ENCODE measurements at regions not wholly inside any gene's neighbourhood (a gene's known extent, or its start where the extent isn't known, plus 50 kb on each side); places are given as distances from the start of the nearest gene placed in this dataset.
"Not testable (repeated sequence)": the region's sequence is repeated elsewhere in the genome, so short reads cannot be mapped to it uniquely, and the experiment has no call there.

- Histone ChIP-seq H3K27me3 (ENCODE audit: low read depth) (no peaks in the 10 kb centered on the region), H3K27ac (replicated peaks) (no peak overlapping the region), H3K4me3 (no peak overlapping the region), H3K9me3 (replicated peaks) (peaks cover 20% of the 10 kb centered on the region), H3K36me3 (no peaks in the 10 kb centered on the region), H3K4me1 (no peaks in the 10 kb centered on the region)
- intact Hi-C loops (cut with micrococcal nuclease) = no loop called here
- no peak for DNase-seq
- no peak for TF ChIP-seq CTCF (IDR thresholded peaks at IDR 0.05; ENCODE audit: borderline replicate concordance)
Observed at GRCh38 chr9:22189471-22189870, 180.4 kb upstream of the CDKN2B start.

- H3K4me1 ChIP-seq; H3K36me3 ChIP-seq; H3K4me3 ChIP-seq; intact Hi-C loops (cut with micrococcal nuclease); DNase-seq; H3K27ac ChIP-seq (replicated peaks); H3K27me3 ChIP-seq (ENCODE audit: low read depth): not testable (repeated sequence)
- peaks cover 11% of the 10 kb centered on the region for H3K9me3 ChIP-seq (replicated peaks)
Observed at GRCh38 chr9:22197000-22197399, 187.9 kb upstream of the CDKN2B start.

- intact Hi-C loops (cut with micrococcal nuclease) = no loop called here
- TF ChIP-seq CTCF (IDR thresholded peaks at IDR 0.05; ENCODE audit: borderline replicate concordance) = no peak
- H3K27me3 ChIP-seq (ENCODE audit: low read depth) = no peaks in the 10 kb centered on the region
- no peaks in the 10 kb centered on the region for H3K4me1 ChIP-seq
- no peak for DNase-seq
- no peaks in the 10 kb centered on the region for H3K36me3 ChIP-seq
- no peak overlapping the region for H3K4me3 ChIP-seq
- H3K27ac ChIP-seq (replicated peaks) = no peak overlapping the region
- peaks cover under 1% of the 10 kb centered on the region for H3K9me3 ChIP-seq (replicated peaks)
Observed at GRCh38 chr9:22198681-22199080, 189.6 kb upstream of the CDKN2B start.

- intact Hi-C loops (cut with micrococcal nuclease) = no loop called here
- Histone ChIP-seq H3K27me3 (ENCODE audit: low read depth) (no peaks in the 10 kb centered on the region), H3K4me1 (no peaks in the 10 kb centered on the region), H3K36me3 (no peaks in the 10 kb centered on the region), H3K9me3 (replicated peaks) (no peaks in the 10 kb centered on the region), H3K4me3 (no peak overlapping the region), H3K27ac (replicated peaks) (no peak overlapping the region)
- no peak for TF ChIP-seq CTCF (IDR thresholded peaks at IDR 0.05; ENCODE audit: borderline replicate concordance)
- DNase-seq = no peak
Observed at GRCh38 chr9:22201256-22201655, 192.2 kb upstream of the CDKN2B start.

- no peaks in the 10 kb centered on the region for H3K4me1 ChIP-seq
- H3K9me3 ChIP-seq (replicated peaks) = no peaks in the 10 kb centered on the region
- DNase-seq = no peak
- no peak overlapping the region for H3K4me3 ChIP-seq
- intact Hi-C loops (cut with micrococcal nuclease) = no loop called here
- H3K27me3 ChIP-seq (ENCODE audit: low read depth) = no peaks in the 10 kb centered on the region
- no peaks in the 10 kb centered on the region for H3K36me3 ChIP-seq
- no peak for TF ChIP-seq CTCF (IDR thresholded peaks at IDR 0.05; ENCODE audit: borderline replicate concordance)
- no peak overlapping the region for H3K27ac ChIP-seq (replicated peaks)
Observed at GRCh38 chr9:22203371-22204138, 194.4 kb upstream of the CDKN2B start.

GRCh38 chr9:22204240-22204639 lies 195.1 kb upstream of the CDKN2B start:
- no peak for DNase-seq
- H3K27me3 ChIP-seq (ENCODE audit: low read depth) = no peaks in the 10 kb centered on the region
- peaks cover 3% of the 10 kb centered on the region for H3K4me1 ChIP-seq
- intact Hi-C loops (cut with micrococcal nuclease) = no loop called here
- no peaks in the 10 kb centered on the region for H3K36me3 ChIP-seq
- H3K4me3 ChIP-seq = no peak overlapping the region
- no peaks in the 10 kb centered on the region for H3K9me3 ChIP-seq (replicated peaks)
- H3K27ac ChIP-seq (replicated peaks) = no peak overlapping the region
- TF ChIP-seq CTCF (IDR thresholded peaks at IDR 0.05; ENCODE audit: borderline replicate concordance) = no peak

Data from left ventricle myocardium inferior (tissue), 1 donor.